H1 (cell line): ENCODE measurements at regions not wholly inside any gene's neighbourhood (a gene's known extent, or its start where the extent isn't known, plus 50 kb on each side); places are given as distances from the start of the nearest gene placed in this dataset.

Experiments
- CTCF ChIA-PET: fragments of 300-600 bp; sonication (Branson Sonifier 250); formaldehyde crosslinking; loops from one replicate; lab custom pipeline; 2021; ENCODE audit not compliant: partially characterized antibody; lab: Charles Lee
- POLR2A ChIA-PET: fragments of 300-600 bp; sonication (Branson Sonifier 250); formaldehyde crosslinking; loops from one replicate; lab custom pipeline; 2021; ENCODE audit warnings: inconsistent platforms; ENCODE audit not compliant: partially characterized antibody; lab: Charles Lee
- DNase-seq, 2 experiments: peaks; one replicate each; pipeline versions ENCODE4 v3.0.0 to v3.0.0-alpha.2; 2010 to 2022; ENCODE audit warnings: low spot score in 2 of 2, low read depth in 1 of 2, mixed read lengths in 1 of 2
- FAIRE-seq: peaks from 2 replicates; lab custom pipeline; 2011; peaks lifted over from hg19 to GRCh38; lab: Jason Lieb, UNC
- H2AFZ ChIP-seq: 2 replicates; pipeline ENCODE4 v1.8.1; 2012; ENCODE audit warnings: low read length, inconsistent platforms
- H2AK5ac ChIP-seq: 2 replicates; pipeline ENCODE4 v1.6.1; 2013; ENCODE audit warnings: low read depth, low read length
- H2BK120ac ChIP-seq: replicated peaks from 2 replicates; pipeline ENCODE3; 2013; ENCODE audit warnings: low read depth, low read length, inconsistent platforms
- H2BK12ac ChIP-seq: 2 replicates; pipeline ENCODE4 v1.6.1; 2013; ENCODE audit warnings: low read depth, low read length
- H2BK15ac ChIP-seq: 2 replicates; pipeline ENCODE4 v1.6.1; 2013; ENCODE audit warnings: low read length
- H2BK20ac ChIP-seq: 2 replicates; pipeline ENCODE4 v1.6.1; 2013; ENCODE audit warnings: low read length
- H2BK5ac ChIP-seq: 2 replicates; pipeline ENCODE4 v1.6.1; 2013; ENCODE audit warnings: low read depth, low read length
- H3K14ac ChIP-seq: 2 replicates; pipeline ENCODE4 v1.6.1; 2013; ENCODE audit warnings: inconsistent platforms; ENCODE audit not compliant: insufficient read length
- H3K18ac ChIP-seq: 2 replicates; pipeline ENCODE4 v1.6.1; 2013; ENCODE audit warnings: low read length; ENCODE audit errors: extremely low read depth
- H3K23ac ChIP-seq: 2 replicates; pipeline ENCODE4 v1.6.1; 2013; ENCODE audit warnings: inconsistent platforms; ENCODE audit not compliant: insufficient read length
- H3K23me2 ChIP-seq: 2 replicates; pipeline ENCODE4 v1.6.1; 2013; ENCODE audit warnings: low read depth, low read length
- H3K27ac ChIP-seq: 2 replicates; pipeline ENCODE4 v1.6.1; 2011; ENCODE audit warnings: low read depth, low read length, inconsistent platforms
- H3K27me3 ChIP-seq, 4 experiments: replicated peaks in 1 of 4; 1 replicate in 1 of 4; 2 replicates in 3 of 4; pipeline versions ENCODE4 v1.6.1 to v1.8.1; 2011 to 2013; ENCODE audit warnings: low read length in 3 of 4, mild to moderate bottlenecking in 3 of 4, inconsistent platforms in 2 of 4, mixed read lengths in 2 of 4, moderate library complexity in 1 of 4; ENCODE audit not compliant: control insufficient read depth in 3 of 4, insufficient read depth in 3 of 4; ENCODE audit errors: extremely low read depth in 1 of 4
- H3K36me3 ChIP-seq, 4 experiments: 2 replicates each; pipeline versions ENCODE4 v1.6.1 to v1.8.1; 2011 to 2013; ENCODE audit warnings: mild to moderate bottlenecking in 4 of 4, low read length in 3 of 4, moderate library complexity in 2 of 4, control low read depth in 1 of 4, inconsistent platforms in 1 of 4; ENCODE audit not compliant: insufficient read depth in 4 of 4, control insufficient read depth in 2 of 4
- H3K4ac ChIP-seq: replicated peaks from 2 replicates; pipeline ENCODE3; 2013; ENCODE audit warnings: low read length, low read depth, mixed read lengths, inconsistent platforms; ENCODE audit not compliant: insufficient read length
- H3K4me1 ChIP-seq, 4 experiments: replicated peaks in 1 of 4; 1 replicate in 1 of 4; 2 replicates in 3 of 4; pipeline versions ENCODE4 v1.6.1 to v1.8.1; 2011 to 2013; ENCODE audit warnings: low read length in 3 of 4, inconsistent platforms in 2 of 4, mixed read lengths in 1 of 4; ENCODE audit not compliant: insufficient read depth in 4 of 4, control insufficient read depth in 3 of 4
- H3K4me2 ChIP-seq, 2 experiments: 2 replicates each; pipeline versions ENCODE4 v1.6.1 to v1.8.1; 2011 to 2013; ENCODE audit warnings: low read depth in 2 of 2, low read length in 2 of 2, control low read depth in 1 of 2, inconsistent platforms in 1 of 2, mild to moderate bottlenecking in 1 of 2; ENCODE audit not compliant: insufficient read depth in 1 of 2
- H3K4me3 ChIP-seq, 4 experiments: fragments of 200-600, 300-600 bp in 1 of 4; sonication (generic), shearing (Covaris generic), sonication (Bioruptor Twin) in 1 of 4; 2 replicates each; pipeline versions ENCODE4 v1.5.1 to v1.8.1; 2011 to 2016; ENCODE audit warnings: low read length in 4 of 4, low read depth in 3 of 4, control low read depth in 2 of 4, inconsistent platforms in 2 of 4, mild to moderate bottlenecking in 2 of 4, mixed read lengths in 1 of 4, moderate library complexity in 1 of 4; ENCODE audit not compliant: insufficient read depth in 2 of 4; ENCODE audit errors: extremely low read depth in 1 of 4
- H3K56ac ChIP-seq: replicated peaks from 2 replicates; pipeline ENCODE3; 2013; ENCODE audit warnings: low read depth, mild to moderate bottlenecking, mixed read lengths, low read length, inconsistent platforms; ENCODE audit not compliant: insufficient read length
- H3K79me1 ChIP-seq: 2 replicates; pipeline ENCODE4 v1.6.1; 2013; ENCODE audit warnings: low read depth, low read length, control low read depth
- H3K79me2 ChIP-seq, 2 experiments: 2 replicates each; pipeline versions ENCODE4 v1.6.1 to v1.8.1; 2012 to 2013; ENCODE audit warnings: low read length in 2 of 2, mild to moderate bottlenecking in 2 of 2, inconsistent platforms in 1 of 2; ENCODE audit not compliant: insufficient read depth in 2 of 2, control insufficient read depth in 1 of 2
- H3K9ac ChIP-seq, 4 experiments: replicated peaks in 1 of 4; 1 replicate in 1 of 4; 2 replicates in 3 of 4; pipeline versions ENCODE4 v1.6.1 to v1.8.1; 2011 to 2013; ENCODE audit warnings: low read depth in 3 of 4, low read length in 3 of 4, control low read depth in 2 of 4, mild to moderate bottlenecking in 2 of 4, moderate library complexity in 2 of 4, inconsistent platforms in 1 of 4; ENCODE audit errors: extremely low read depth in 1 of 4
- H3K9me3 ChIP-seq, 2 experiments: 2 replicates each; pipeline versions ENCODE4 v1.6.1 to v1.8.1; 2012 to 2013; ENCODE audit warnings: mild to moderate bottlenecking in 2 of 2, moderate library complexity in 2 of 2, control low read depth in 1 of 2, inconsistent platforms in 1 of 2, low read depth in 1 of 2, low read length in 1 of 2, mixed read lengths in 1 of 2; ENCODE audit not compliant: insufficient read depth in 2 of 2
- H4K20me1 ChIP-seq, 2 experiments: replicated peaks in 1 of 2; 2 replicates each; pipeline versions ENCODE3 to v1.8.1; 2011 to 2013; ENCODE audit warnings: inconsistent platforms in 2 of 2, low read length in 2 of 2, mild to moderate bottlenecking in 1 of 2; ENCODE audit not compliant: insufficient read depth in 2 of 2, control insufficient read depth in 1 of 2
- H4K5ac ChIP-seq: 2 replicates; pipeline ENCODE4 v1.6.1; 2013; ENCODE audit warnings: low read length, low read depth, mixed read lengths, inconsistent platforms; ENCODE audit not compliant: insufficient read length
- H4K8ac ChIP-seq: 2 replicates; pipeline ENCODE4 v1.8.0; 2013; ENCODE audit warnings: mild to moderate bottlenecking, moderate library complexity, low read length, inconsistent platforms; ENCODE audit not compliant: insufficient read depth; ENCODE audit errors: extremely low read depth
- H4K91ac ChIP-seq: replicated peaks from 2 replicates; pipeline ENCODE3; 2013; ENCODE audit warnings: low read length, mixed read lengths, inconsistent platforms; ENCODE audit not compliant: insufficient read length
- ASH2L ChIP-seq: fragments of 200-600, 300-600 bp; sonication (generic); IDR thresholded peaks from one replicate; pipeline ENCODE4 v1.7.1; 2017; ENCODE audit warnings: low read length
- BRCA1 ChIP-seq: IDR thresholded peaks from 2 replicates; pipeline ENCODE4 v1.6.1; 2012; ENCODE audit warnings: low read depth, low read length, improper control_type of control experiment
- EGR1 ChIP-seq: IDR thresholded peaks from 2 replicates; pipeline ENCODE4 v1.6.1; 2011; ENCODE audit warnings: low read depth, low read length, borderline replicate concordance
- GTF2F1 ChIP-seq: IDR thresholded peaks from 2 replicates; pipeline ENCODE4 v1.6.1; 2012; ENCODE audit warnings: low read depth, low read length, improper control_type of control experiment, borderline replicate concordance
- JUN ChIP-seq: IDR thresholded peaks from 2 replicates; pipeline ENCODE4 v1.6.1; 2011; ENCODE audit warnings: low read depth, mild to moderate bottlenecking, improper control_type of control experiment, low read length
- NRF1 ChIP-seq: IDR thresholded peaks from 2 replicates; pipeline ENCODE4 v1.6.1; 2011; ENCODE audit warnings: mild to moderate bottlenecking, low read depth, low read length, improper control_type of control experiment
- POU5F1 ChIP-seq: IDR thresholded peaks from 2 replicates; pipeline ENCODE4 v1.6.1; 2011; ENCODE audit warnings: low read depth, mild to moderate bottlenecking, low read length, moderate library complexity
- TAF1 ChIP-seq: IDR thresholded peaks from 2 replicates; pipeline ENCODE4 v1.6.1; 2011; ENCODE audit warnings: mild to moderate bottlenecking, low read depth, low read length
- TAF7 ChIP-seq: optimal IDR thresholded peaks from 2 replicates; pipeline ENCODE3; 2011; ENCODE audit warnings: low read depth, mild to moderate bottlenecking, inconsistent platforms, low read length, moderate library complexity, borderline replicate concordance
- WGBS, 2 experiments: shearing (Covaris generic) in 1 of 2; methylation state at CpG; one replicate each; pipeline versions ENCODE4 v1.1.6 to v1.1.7; 2013 to 2015; ENCODE audit warnings: low lambda C conversion rate in 2 of 2, mixed read lengths in 2 of 2, inconsistent platforms in 1 of 2, low coverage in 1 of 2, missing lambda C conversion rate in 1 of 2; ENCODE audit not compliant: insufficient replicate concordance in 2 of 2, insufficient coverage in 1 of 2, insufficient read length in 1 of 2; ENCODE audit errors: extremely low coverage in 1 of 2, missing lambda C conversion rate in 1 of 2; 5-methylcytosine and 5-hydroxymethylcytosine counted together

DNA sequence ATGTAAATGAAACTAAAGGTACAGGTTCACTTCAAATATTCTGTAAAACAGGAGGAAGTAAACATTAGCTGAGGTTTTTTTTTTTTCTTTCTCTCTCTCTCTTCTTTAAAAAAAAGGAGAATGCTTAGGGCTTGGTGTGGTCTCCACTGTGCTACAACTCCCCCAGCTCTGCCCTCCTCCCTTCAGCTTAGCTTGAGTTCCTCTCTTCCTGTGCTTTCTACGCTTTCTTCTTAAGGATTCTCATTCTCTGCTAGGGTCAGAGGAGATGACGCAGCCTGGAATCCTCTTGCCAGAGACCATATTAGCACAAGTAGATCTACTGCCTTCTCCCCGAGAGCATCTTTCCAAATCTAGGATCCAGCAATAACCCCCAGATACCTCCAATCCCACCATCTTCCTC is 69.1 kb upstream of the SNRK start:
- H2BK20ac ChIP-seq: no peak overlapping the region
- H2AFZ ChIP-seq: no peak overlapping the region
- H3K18ac ChIP-seq: no peak overlapping the region
- H3K4me2 ChIP-seq: no peak overlapping the region
- H2BK15ac ChIP-seq: no peak overlapping the region
- ChIA-PET POLR2A (interaction anchor here (0.6 kb wide), 1 partner anchor 74 kb away, joined by 3 read pairs; no protein-coding TSS in a partner anchor), CTCF (interaction anchor here (0.6 to 1.6 kb wide), 3 partner anchors 10 to 172 kb away, joined by 3 read pairs; no protein-coding TSS in a partner anchor)
- no peak overlapping the region for H4K5ac ChIP-seq
- WGBS, 2 experiments: 85% methylated on average over 3 of the region's 3 CpGs; no CpG with 5 or more reads in 1 of the 2 experiments
- no peaks in the 10 kb centered on the region for H3K79me2 ChIP-seq
- no peaks in the 10 kb centered on the region for H4K20me1 ChIP-seq
- no peak overlapping the region for H3K4ac ChIP-seq
- no peak for TF ChIP-seq ASH2L
- no peak for TF ChIP-seq TAF7
- TF ChIP-seq BRCA1: no peak
- no peak for TF ChIP-seq POU5F1
- no peak for TF ChIP-seq GTF2F1
- TF ChIP-seq NRF1: no peak
- TF ChIP-seq JUN: no peak
- no peak for TF ChIP-seq EGR1
- no peak for TF ChIP-seq TAF1
- H3K9ac ChIP-seq: no peak overlapping the region
- H3K14ac ChIP-seq: no peak overlapping the region
- H4K91ac ChIP-seq: no peak overlapping the region
- no peaks in the 10 kb centered on the region; a peak in 1 of 4 replicates for H3K9me3 ChIP-seq
- H3K23ac ChIP-seq: no peak overlapping the region
- no peak overlapping the region for H3K27ac ChIP-seq
- H3K4me1 ChIP-seq: no peaks in the 10 kb centered on the region
- no peaks in the 10 kb centered on the region for H3K23me2 ChIP-seq
- H3K4me3 ChIP-seq: no peak overlapping the region
- no peak overlapping the region for H3K56ac ChIP-seq
- H3K79me1 ChIP-seq: no peaks in the 10 kb centered on the region
- no peaks in the 10 kb centered on the region; a peak in 1 of 7 replicates for H3K27me3 ChIP-seq
- no peak overlapping the region for H2BK120ac ChIP-seq
- H2BK5ac ChIP-seq: no peak overlapping the region
- H2BK12ac ChIP-seq: no peak overlapping the region
- H4K8ac ChIP-seq: no peak overlapping the region
- DNase-seq (no peak), FAIRE-seq (no peak)
- H3K36me3 ChIP-seq: no peaks in the 10 kb centered on the region
- H2AK5ac ChIP-seq: no peak overlapping the region
